Prostate gland (tissue), 2 donors: ENCODE measurements at regions not wholly inside any gene's neighbourhood (a gene's known extent, or its start where the extent isn't known, plus 50 kb on each side); places are given as distances from the start of the nearest gene placed in this dataset.

Source experiments
- CTCF ChIP-seq, 4 experiments: fragments of 200-600 bp in 2 of 4; fragments of 450-650 bp in 2 of 4; sonication (generic) in 2 of 4; IDR thresholded peaks; 1 replicate in 3 of 4; 2 replicates in 1 of 4; pipeline ENCODE4 v1.5.1; 2016 to 2019; ENCODE audit warnings: antibody characterized with exemption in 4 of 4, mild to moderate bottlenecking in 2 of 4, moderate library complexity in 2 of 4
- POLR2A ChIP-seq: fragments of 450-650 bp; IDR thresholded peaks from one replicate; pipeline ENCODE4 v1.6.1; 2016; ENCODE audit warnings: antibody characterized with exemption, mild to moderate bottlenecking

- no peak for TF ChIP-seq CTCF (IDR thresholded peaks at IDR 0.05)
- TF ChIP-seq POLR2A: no peak
Observed at GRCh38 chr3:148333091-148333490, 364.6 kb upstream of the AGTR1 start.
